Neuronal stem cell (in vitro differentiated cells): ENCODE measurements at regions not wholly inside any gene's neighbourhood (a gene's known extent, or its start where the extent isn't known, plus 50 kb on each side); places are given as distances from the start of the nearest gene placed in this dataset.

Source experiments
- DNase-seq: peaks from one replicate; pipeline ENCODE4 v3.0.0-alpha.2; 2013; ENCODE audit warnings: low spot score
- H2AFZ ChIP-seq: one replicate; pipeline ENCODE4 v1.6.1; 2013; ENCODE audit warnings: mild to moderate bottlenecking, low read length, inconsistent platforms
- H2AK5ac ChIP-seq: 2 replicates; pipeline ENCODE4 v1.6.1; 2013; ENCODE audit warnings: low read depth, mild to moderate bottlenecking, inconsistent platforms, low read length, moderate library complexity, mixed read lengths
- H2BK120ac ChIP-seq: 2 replicates; pipeline ENCODE4 v1.6.1; 2013; ENCODE audit warnings: low read depth, mild to moderate bottlenecking, inconsistent platforms, low read length, moderate library complexity, mixed read lengths
- H2BK12ac ChIP-seq: one replicate; pipeline ENCODE4 v1.6.1; 2013; ENCODE audit warnings: low read length, inconsistent platforms
- H2BK15ac ChIP-seq: 2 replicates; pipeline ENCODE4 v1.6.1; 2013; ENCODE audit warnings: mild to moderate bottlenecking, low read length, inconsistent platforms, mixed read lengths
- H2BK5ac ChIP-seq: one replicate; pipeline ENCODE4 v1.6.1; 2013; ENCODE audit warnings: inconsistent platforms, mild to moderate bottlenecking, low read length, moderate library complexity
- H3K14ac ChIP-seq: one replicate; pipeline ENCODE4 v1.6.1; 2013; ENCODE audit warnings: low read length, inconsistent platforms
- H3K18ac ChIP-seq: 2 replicates; pipeline ENCODE4 v1.6.1; 2013; ENCODE audit warnings: low read length, inconsistent platforms
- H3K23ac ChIP-seq: 2 replicates; pipeline ENCODE4 v1.6.1; 2013; ENCODE audit warnings: low read depth, mild to moderate bottlenecking, mixed read lengths, low read length, inconsistent platforms; ENCODE audit not compliant: poor library complexity
- H3K27ac ChIP-seq: replicated peaks from 3 replicates; pipeline ENCODE4 v1.5.1; 2013; ENCODE audit warnings: low read length, inconsistent platforms
- H3K27me3 ChIP-seq, 3 experiments: 2 replicates each; pipeline ENCODE4 v1.6.1; 2013; ENCODE audit warnings: low read length in 3 of 3, mild to moderate bottlenecking in 2 of 3, inconsistent platforms in 1 of 3, low read depth in 1 of 3, mixed read lengths in 1 of 3, moderate library complexity in 1 of 3; ENCODE audit not compliant: control insufficient read depth in 3 of 3, insufficient read depth in 3 of 3
- H3K36me3 ChIP-seq, 2 donors: replicated peaks in 1 of 2; 2 replicates each; pipeline ENCODE4 v1.6.1; 2013; ENCODE audit warnings: low read length in 2 of 2; ENCODE audit not compliant: control insufficient read depth in 2 of 2, insufficient read depth in 2 of 2
- H3K4ac ChIP-seq: 2 replicates; pipeline ENCODE4 v1.6.1; 2013; ENCODE audit warnings: inconsistent platforms, mild to moderate bottlenecking, low read length, moderate library complexity
- H3K4me1 ChIP-seq, 2 donors: 1 replicate in 1 of 2; 2 replicates in 1 of 2; pipeline ENCODE4 v1.6.1; 2013; ENCODE audit warnings: low read length in 2 of 2, low read depth in 1 of 2; ENCODE audit not compliant: control insufficient read depth in 2 of 2, insufficient read depth in 1 of 2
- H3K4me2 ChIP-seq: one replicate; pipeline ENCODE4 v1.6.1; 2013; ENCODE audit warnings: mild to moderate bottlenecking, low read length, inconsistent platforms; ENCODE audit not compliant: insufficient read depth, poor library complexity, severe bottlenecking
- H3K4me3 ChIP-seq, 2 donors: 2 replicates each; pipeline ENCODE4 v1.5.1; 2013; ENCODE audit warnings: low read length in 2 of 2, mild to moderate bottlenecking in 2 of 2, inconsistent platforms in 1 of 2, moderate library complexity in 1 of 2
- H3K79me1 ChIP-seq: one replicate; pipeline ENCODE4 v1.6.1; 2013; ENCODE audit warnings: low read depth, mild to moderate bottlenecking, inconsistent platforms, low read length, moderate library complexity
- H3K9ac ChIP-seq: one replicate; pipeline ENCODE4 v1.6.1; 2013; ENCODE audit warnings: mild to moderate bottlenecking, low read depth, low read length, inconsistent platforms; ENCODE audit not compliant: poor library complexity
- H3K9me3 ChIP-seq, 2 donors: replicated peaks in 1 of 2; 2 replicates each; pipeline versions ENCODE3 to v1.6.1; 2013; ENCODE audit warnings: low read length in 2 of 2, mild to moderate bottlenecking in 2 of 2, inconsistent platforms in 1 of 2, low read depth in 1 of 2, mixed read lengths in 1 of 2, moderate library complexity in 1 of 2; ENCODE audit not compliant: control insufficient read depth in 2 of 2, insufficient read depth in 1 of 2
- H4K8ac ChIP-seq: one replicate; pipeline ENCODE4 v1.6.1; 2013; ENCODE audit warnings: low read depth, mild to moderate bottlenecking, inconsistent platforms, low read length, moderate library complexity
- H4K91ac ChIP-seq: one replicate; pipeline ENCODE4 v1.6.1; 2013; ENCODE audit warnings: low read length, low read depth, mild to moderate bottlenecking, inconsistent platforms; ENCODE audit not compliant: poor library complexity
- WGBS, 2 donors: extraction: QIAGEN DNeasy Blood & Tissue Kit; methylation state at CpG; one replicate each; pipeline ENCODE4 v1.1.7; 2013; ENCODE audit warnings: missing lambda C conversion rate in 2 of 2, mixed read lengths in 1 of 2; ENCODE audit not compliant: insufficient read length in 2 of 2, insufficient replicate concordance in 1 of 2; ENCODE audit errors: extremely low coverage in 2 of 2; 5-methylcytosine and 5-hydroxymethylcytosine counted together

DNA sequence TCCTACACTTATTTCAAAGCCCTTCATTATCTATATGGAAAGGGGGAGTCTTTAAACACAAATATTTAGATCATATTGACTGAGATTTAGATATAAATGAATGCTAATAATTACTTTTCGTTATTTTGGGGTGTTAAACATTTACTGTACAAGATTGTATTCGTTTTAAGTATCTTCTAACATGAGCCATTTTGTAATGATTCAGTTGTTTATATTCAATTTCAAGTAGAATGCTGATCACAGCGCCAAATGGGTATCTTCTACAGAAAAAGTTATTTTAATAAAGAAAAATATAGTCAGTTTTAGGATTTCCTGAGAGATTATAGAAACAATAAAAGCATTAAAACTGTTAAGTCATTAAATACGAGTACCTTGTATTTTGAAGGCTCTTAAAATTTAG is 104.5 kb upstream of the HNRNPU start:
- peaks cover 0 to 11% of the 10 kb centered on the region in 2 donors for H3K4me1 ChIP-seq
- H2AK5ac ChIP-seq = no peak overlapping the region
- no peak overlapping the region for H4K91ac ChIP-seq
- no peaks in the 10 kb centered on the region for H3K79me1 ChIP-seq
- DNase-seq = no peak
- no CpG with 5 or more reads among the region's 4 CpGs for WGBS, 2 donors
- H2BK15ac ChIP-seq = no peak overlapping the region
- no peak overlapping the region for H2BK5ac ChIP-seq
- H3K27me3 ChIP-seq = no peaks in the 10 kb centered on the region
- no peak overlapping the region for H3K4me2 ChIP-seq
- H3K18ac ChIP-seq = no peak overlapping the region
- H3K36me3 ChIP-seq = no peaks in the 10 kb centered on the region
- H4K8ac ChIP-seq = no peak overlapping the region
- H3K4ac ChIP-seq = no peak overlapping the region
- H3K27ac ChIP-seq = no peak overlapping the region
- no peak overlapping the region for H2BK120ac ChIP-seq
- no peak overlapping the region for H3K14ac ChIP-seq
- peak overlapping the region in 1 of 2 donors; percentile 65 for H3K4me3 ChIP-seq
- no peak overlapping the region for H2BK12ac ChIP-seq
- H3K9me3 ChIP-seq = no peaks in the 10 kb centered on the region
- H3K9ac ChIP-seq = no peak overlapping the region
- no peak overlapping the region for H2AFZ ChIP-seq
- H3K23ac ChIP-seq = no peak overlapping the region

GRCh38 chr1:244968471-244968871 is 104.1 kb upstream of the HNRNPU start:
- H4K8ac ChIP-seq = no peak overlapping the region
- WGBS, 2 donors = no CpG with 5 or more reads among the region's 12 CpGs
- no peak overlapping the region for H3K4me3 ChIP-seq

GRCh38 chr1:244967159-244967558 is 102.8 kb upstream of the HNRNPU start:
- no peaks in the 10 kb centered on the region for H3K79me1 ChIP-seq
- no peaks in the 10 kb centered on the region for H3K27me3 ChIP-seq
- H3K4ac ChIP-seq = no peak overlapping the region
- no peak for DNase-seq
- H2BK15ac ChIP-seq = no peak overlapping the region
- no peak overlapping the region for H2BK5ac ChIP-seq
- no peaks in the 10 kb centered on the region for H3K9me3 ChIP-seq
- H4K91ac ChIP-seq = no peak overlapping the region
- no peak overlapping the region for H4K8ac ChIP-seq
- H3K4me2 ChIP-seq = no peak overlapping the region
- H3K36me3 ChIP-seq = no peaks in the 10 kb centered on the region
- no peak overlapping the region for H3K18ac ChIP-seq
- no peak overlapping the region for H2AFZ ChIP-seq
- H3K4me1 ChIP-seq = peaks cover 0 to 11% of the 10 kb centered on the region in 2 donors
- H2AK5ac ChIP-seq = no peak overlapping the region
- no CpG with 5 or more reads among the region's 2 CpGs for WGBS, 2 donors
- H3K4me3 ChIP-seq = no peak overlapping the region
- H2BK120ac ChIP-seq = no peak overlapping the region
- H3K27ac ChIP-seq = no peak overlapping the region
- no peak overlapping the region for H3K9ac ChIP-seq
- H3K14ac ChIP-seq = no peak overlapping the region
- H3K23ac ChIP-seq = no peak overlapping the region
- H2BK12ac ChIP-seq = no peak overlapping the region

More at GRCh38 chr1:244968471-244968871, 104.1 kb upstream of the HNRNPU start:
- Histone ChIP-seq H2AK5ac (no peak overlapping the region), H3K18ac (no peak overlapping the region), H2AFZ (no peak overlapping the region), H3K27me3 (no peaks in the 10 kb centered on the region), H2BK15ac (no peak overlapping the region), H3K79me1 (no peaks in the 10 kb centered on the region), H3K4me2 (no peak overlapping the region), H3K23ac (no peak overlapping the region), H3K14ac (no peak overlapping the region), H3K9ac (no peak overlapping the region), H2BK5ac (no peak overlapping the region), H3K4ac (no peak overlapping the region), H4K91ac (no peak overlapping the region), H3K27ac (no peak overlapping the region), H3K9me3 (no peaks in the 10 kb centered on the region), H2BK12ac (no peak overlapping the region), H3K4me1 (peaks cover 0 to 11% of the 10 kb centered on the region in 2 donors), H2BK120ac (no peak overlapping the region), H3K36me3 (no peaks in the 10 kb centered on the region)
- DNase-seq = peak; percentile 12

GRCh38 chr1:244965185-244966030 is 101.1 kb upstream of the HNRNPU start:
- Histone ChIP-seq H3K4me3 (no peak overlapping the region), H3K4ac (no peak overlapping the region), H3K79me1 (no peaks in the 10 kb centered on the region), H3K9ac (no peak overlapping the region), H2AFZ (no peak overlapping the region), H2BK5ac (no peak overlapping the region), H3K14ac (no peak overlapping the region), H2BK12ac (no peak overlapping the region), H3K4me1 (peaks cover 0 to 10% of the 10 kb centered on the region in 2 donors), H3K4me2 (no peak overlapping the region), H3K27ac (no peak overlapping the region), H2BK120ac (no peak overlapping the region), H3K9me3 (no peaks in the 10 kb centered on the region), H2BK15ac (no peak overlapping the region), H3K27me3 (no peaks in the 10 kb centered on the region), H2AK5ac (no peak overlapping the region), H3K18ac (no peak overlapping the region), H3K36me3 (no peaks in the 10 kb centered on the region), H3K23ac (no peak overlapping the region), H4K91ac (no peak overlapping the region), H4K8ac (no peak overlapping the region)
- DNase-seq = no peak
- WGBS, 2 donors = no CpG with 5 or more reads among the region's 8 CpGs
